Ovary (tissue), 3 donors: ENCODE measurements at regions not wholly inside any gene's neighbourhood (a gene's known extent, or its start where the extent isn't known, plus 50 kb on each side); places are given as distances from the start of the nearest gene placed in this dataset.

Experiments used
- EP300 ChIP-seq: sonication (generic); formaldehyde crosslinking; IDR thresholded peaks from one replicate; pipeline ENCODE4 v1.6.1; 2017; ENCODE audit warnings: antibody characterized with exemption
- POLR2A ChIP-seq: fragments of 450-650 bp; IDR thresholded peaks from one replicate; pipeline ENCODE4 v1.6.1; 2017; ENCODE audit warnings: antibody characterized with exemption, mild to moderate bottlenecking, moderate library complexity
- TF ChIP-seq, protein P1 (sequence below), 3 donors: fragments of 450-650 bp in 2 of 3; fragments of 200-600 bp in 1 of 3; IDR thresholded peaks; one replicate each; pipeline versions ENCODE4 v1.5.1 to v1.8.0; 2016 to 2022; ENCODE audit warnings: antibody characterized with exemption in 3 of 3, mild to moderate bottlenecking in 1 of 3
- donor health status: DM: no; HTN: no; CAD: no.

DNA sequence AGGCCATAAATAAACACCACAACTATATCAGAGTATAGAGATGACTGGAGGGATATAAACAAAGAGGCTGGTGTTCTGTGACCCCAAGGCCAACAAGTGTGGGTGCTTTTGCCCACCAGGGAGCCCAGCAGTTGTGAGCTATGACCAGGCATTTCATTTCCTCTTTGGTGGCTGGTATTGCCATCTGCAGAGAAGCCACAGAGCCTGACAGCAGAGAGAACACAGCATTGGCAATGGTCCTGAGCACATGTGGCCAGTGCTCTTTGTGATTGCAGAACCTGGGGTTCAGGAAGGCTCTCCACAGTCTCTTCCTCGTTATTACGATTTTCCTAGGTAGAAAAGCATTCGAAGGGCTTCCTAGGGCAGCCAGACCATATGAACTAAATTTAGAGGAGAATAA lies 112.3 kb downstream of the TM2D1 start:
- TF ChIP-seq, protein P1, sequence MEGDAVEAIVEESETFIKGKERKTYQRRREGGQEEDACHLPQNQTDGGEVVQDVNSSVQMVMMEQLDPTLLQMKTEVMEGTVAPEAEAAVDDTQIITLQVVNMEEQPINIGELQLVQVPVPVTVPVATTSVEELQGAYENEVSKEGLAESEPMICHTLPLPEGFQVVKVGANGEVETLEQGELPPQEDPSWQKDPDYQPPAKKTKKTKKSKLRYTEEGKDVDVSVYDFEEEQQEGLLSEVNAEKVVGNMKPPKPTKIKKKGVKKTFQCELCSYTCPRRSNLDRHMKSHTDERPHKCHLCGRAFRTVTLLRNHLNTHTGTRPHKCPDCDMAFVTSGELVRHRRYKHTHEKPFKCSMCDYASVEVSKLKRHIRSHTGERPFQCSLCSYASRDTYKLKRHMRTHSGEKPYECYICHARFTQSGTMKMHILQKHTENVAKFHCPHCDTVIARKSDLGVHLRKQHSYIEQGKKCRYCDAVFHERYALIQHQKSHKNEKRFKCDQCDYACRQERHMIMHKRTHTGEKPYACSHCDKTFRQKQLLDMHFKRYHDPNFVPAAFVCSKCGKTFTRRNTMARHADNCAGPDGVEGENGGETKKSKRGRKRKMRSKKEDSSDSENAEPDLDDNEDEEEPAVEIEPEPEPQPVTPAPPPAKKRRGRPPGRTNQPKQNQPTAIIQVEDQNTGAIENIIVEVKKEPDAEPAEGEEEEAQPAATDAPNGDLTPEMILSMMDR (IDR thresholded peaks at IDR 0.05): no peak
- no peak for TF ChIP-seq POLR2A
- TF ChIP-seq EP300: no peak
